ENCODE measurements at regions not wholly inside any gene's neighbourhood (a gene's known extent, or its start where the extent isn't known, plus 50 kb on each side); places are given as distances from the start of the nearest gene placed in this dataset.

- Histone ChIP-seq H3K4me3 (ENCODE audit: low read depth, low read length, poor library complexity, severe bottlenecking) (no peak overlapping the region), H3K27me3 (replicated peaks; ENCODE audit: insufficient read depth, low read depth, low read length, poor library complexity) (no peaks in the 10 kb centered on the region), H3K27ac (ENCODE audit: low read depth, low read length, poor library complexity, severe bottlenecking) (no peak overlapping the region), H3K4me1 (ENCODE audit: insufficient read depth, low read length, poor library complexity, severe bottlenecking) (no peaks in the 10 kb centered on the region), H3K36me3 (ENCODE audit: insufficient read depth, low read length, poor library complexity, severe bottlenecking) (no peaks in the 10 kb centered on the region), H3K9me3 (ENCODE audit: low read depth, low read length, poor library complexity, severe bottlenecking) (no peaks in the 10 kb centered on the region)
- POLR2A ChIA-PET (ENCODE audit: low non-redundant PET) = no interaction called here
- intact Hi-C loops (cut with micrococcal nuclease; ENCODE audit: unreplicated experiment) = no loop called here
- BruUV-seq (replicated peaks) = no TSS peak
- no peak for DNase-seq (ENCODE audit: low spot score)
- TF ChIP-seq CTCF (conservative IDR thresholded peaks at IDR 0.05; ENCODE audit: low read depth, low read length) (no peak), EZH2 (IDR thresholded peaks at IDR 0.05; ENCODE audit: borderline replicate concordance, low read depth, low read length, poor library complexity, severe bottlenecking) (no peak)
- CTCF ChIA-PET = interaction anchor here (0.7 to 1.4 kb wide), 2 partner anchors 48 to 59 kb away, joined by 3 to 5 read pairs; a partner anchor contains a TSS
These were observed 117.9 kb downstream of the HAUS1 start for GRCh38 chr18:46222093-46222492.

GRCh38 chr18:46222710-46223360 is 118.7 kb downstream of the HAUS1 start:
- CTCF ChIA-PET = no interaction called here

GRCh38 chr18:46224181-46224775 is 120.1 kb downstream of the HAUS1 start:
- DNase-seq (ENCODE audit: low spot score) = no peak
- intact Hi-C loops (cut with micrococcal nuclease; ENCODE audit: unreplicated experiment) = no loop called here
- BruUV-seq (replicated peaks) = no TSS peak
- H3K27ac ChIP-seq (ENCODE audit: low read depth, low read length, poor library complexity, severe bottlenecking) = no peak overlapping the region
- no peaks in the 10 kb centered on the region for H3K4me1 ChIP-seq (ENCODE audit: insufficient read depth, low read length, poor library complexity, severe bottlenecking)
- H3K36me3 ChIP-seq (ENCODE audit: insufficient read depth, low read length, poor library complexity, severe bottlenecking) = no peaks in the 10 kb centered on the region
- H3K27me3 ChIP-seq (replicated peaks; ENCODE audit: insufficient read depth, low read depth, low read length, poor library complexity) = no peaks in the 10 kb centered on the region
- CTCF ChIA-PET = no interaction called here
- H3K9me3 ChIP-seq (ENCODE audit: low read depth, low read length, poor library complexity, severe bottlenecking) = no peaks in the 10 kb centered on the region
- POLR2A ChIA-PET (ENCODE audit: low non-redundant PET) = no interaction called here
- no peak overlapping the region for H3K4me3 ChIP-seq (ENCODE audit: low read depth, low read length, poor library complexity, severe bottlenecking)
- no peak for TF ChIP-seq EZH2 (IDR thresholded peaks at IDR 0.05; ENCODE audit: borderline replicate concordance, low read depth, low read length, poor library complexity, severe bottlenecking)
- TF ChIP-seq CTCF (conservative IDR thresholded peaks at IDR 0.05; ENCODE audit: low read depth, low read length) = no peak

More at GRCh38 chr18:46222710-46223360, 118.7 kb downstream of the HAUS1 start:
- no peak overlapping the region for H3K4me3 ChIP-seq (ENCODE audit: low read depth, low read length, poor library complexity, severe bottlenecking)
- H3K9me3 ChIP-seq (ENCODE audit: low read depth, low read length, poor library complexity, severe bottlenecking) = no peaks in the 10 kb centered on the region
- no peaks in the 10 kb centered on the region for H3K4me1 ChIP-seq (ENCODE audit: insufficient read depth, low read length, poor library complexity, severe bottlenecking)
- no peaks in the 10 kb centered on the region for H3K36me3 ChIP-seq (ENCODE audit: insufficient read depth, low read length, poor library complexity, severe bottlenecking)
- POLR2A ChIA-PET (ENCODE audit: low non-redundant PET) = no interaction called here
- no peaks in the 10 kb centered on the region for H3K27me3 ChIP-seq (replicated peaks; ENCODE audit: insufficient read depth, low read depth, low read length, poor library complexity)
- H3K27ac ChIP-seq (ENCODE audit: low read depth, low read length, poor library complexity, severe bottlenecking) = no peak overlapping the region
- TF ChIP-seq CTCF (conservative IDR thresholded peaks at IDR 0.05; ENCODE audit: low read depth, low read length) = no peak
- no peak for TF ChIP-seq EZH2 (IDR thresholded peaks at IDR 0.05; ENCODE audit: borderline replicate concordance, low read depth, low read length, poor library complexity, severe bottlenecking)
- intact Hi-C loops (cut with micrococcal nuclease; ENCODE audit: unreplicated experiment) = no loop called here
- DNase-seq (ENCODE audit: low spot score) = no peak
- BruUV-seq (replicated peaks) = no TSS peak

Measured in A673 (cell line).